ACC112 (cell line): ENCODE measurements at regions not wholly inside any gene's neighbourhood (a gene's known extent, or its start where the extent isn't known, plus 50 kb on each side); places are given as distances from the start of the nearest gene placed in this dataset.
A peak's percentile ranks its signal among the peaks of the same experiment; 100 is the strongest.

ENCODE experiments used
- H2AFZ ChIP-seq: fragments of 200-600 bp; sonication (generic); one replicate; pipeline ENCODE4 v1.6.0; 2017; ENCODE audit warnings: antibody characterized with exemption, low read length; ENCODE audit not compliant: unreplicated experiment
- H3K27ac ChIP-seq: fragments of 200-600 bp; sonication (generic); 2 replicates; pipeline ENCODE4 v1.5.1; 2014; ENCODE audit warnings: low read depth, mild to moderate bottlenecking, antibody characterized with exemption, low read length, moderate library complexity
- H3K27me3 ChIP-seq: fragments of 200-600 bp; sonication (generic); 2 replicates; pipeline ENCODE4 v1.6.1; 2014; ENCODE audit warnings: mild to moderate bottlenecking, antibody characterized with exemption, low read length, moderate library complexity, mixed read lengths; ENCODE audit not compliant: insufficient read depth
- H3K36me3 ChIP-seq: fragments of 200-600 bp; sonication (generic); 2 replicates; pipeline ENCODE4 v1.6.1; 2016; ENCODE audit warnings: mild to moderate bottlenecking, antibody characterized with exemption, low read length, moderate library complexity, mixed read lengths; ENCODE audit not compliant: insufficient read depth
- H3K4me1 ChIP-seq: fragments of 200-600 bp; sonication (generic); one replicate; pipeline ENCODE4 v1.6.1; 2016; ENCODE audit warnings: low read length, mixed read lengths; ENCODE audit not compliant: insufficient read depth, unreplicated experiment, control insufficient read depth
- H3K4me3 ChIP-seq: fragments of 200-600 bp; sonication (generic); 2 replicates; pipeline ENCODE4 v1.5.1; 2014; ENCODE audit warnings: mild to moderate bottlenecking, low read depth, low read length
- H3K79me2 ChIP-seq: fragments of 200-600 bp; sonication (generic); one replicate; pipeline ENCODE4 v1.6.0; 2016; ENCODE audit warnings: low read length; ENCODE audit not compliant: control insufficient read depth, unreplicated experiment, insufficient read depth

DNA sequence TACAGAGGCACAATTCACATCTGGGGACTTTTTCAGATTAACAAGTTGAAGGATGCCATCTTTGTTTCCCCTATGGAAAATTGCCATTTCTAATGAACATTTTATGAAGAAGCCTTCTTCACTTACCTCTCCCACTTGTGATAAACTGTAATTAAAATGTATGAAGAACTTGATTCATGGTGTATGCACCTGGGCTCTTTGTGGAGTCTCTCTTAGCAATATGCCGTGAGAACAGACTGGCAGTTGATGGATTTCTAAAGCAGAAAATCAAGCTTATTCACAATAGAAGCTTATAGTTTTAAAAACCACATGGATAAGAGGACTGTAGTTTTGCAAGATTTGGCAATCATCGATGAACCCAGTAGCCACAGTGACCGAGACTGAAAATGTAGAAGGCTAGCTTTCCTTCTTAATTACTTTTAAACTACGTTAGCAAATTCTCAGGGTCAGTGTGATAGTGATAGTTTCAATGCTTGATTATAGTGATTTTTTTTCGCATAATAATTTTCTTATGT is 270.6 kb downstream of the PRL start:
- Histone ChIP-seq H3K27me3 (no peaks in the 10 kb centered on the region), H3K79me2 (no peaks in the 10 kb centered on the region), H3K4me1 (peaks cover 9% of the 10 kb centered on the region), H2AFZ (peak overlapping the region; percentile 20), H3K36me3 (no peaks in the 10 kb centered on the region), H3K4me3 (no peak overlapping the region), H3K27ac (no peak overlapping the region)

DNA sequence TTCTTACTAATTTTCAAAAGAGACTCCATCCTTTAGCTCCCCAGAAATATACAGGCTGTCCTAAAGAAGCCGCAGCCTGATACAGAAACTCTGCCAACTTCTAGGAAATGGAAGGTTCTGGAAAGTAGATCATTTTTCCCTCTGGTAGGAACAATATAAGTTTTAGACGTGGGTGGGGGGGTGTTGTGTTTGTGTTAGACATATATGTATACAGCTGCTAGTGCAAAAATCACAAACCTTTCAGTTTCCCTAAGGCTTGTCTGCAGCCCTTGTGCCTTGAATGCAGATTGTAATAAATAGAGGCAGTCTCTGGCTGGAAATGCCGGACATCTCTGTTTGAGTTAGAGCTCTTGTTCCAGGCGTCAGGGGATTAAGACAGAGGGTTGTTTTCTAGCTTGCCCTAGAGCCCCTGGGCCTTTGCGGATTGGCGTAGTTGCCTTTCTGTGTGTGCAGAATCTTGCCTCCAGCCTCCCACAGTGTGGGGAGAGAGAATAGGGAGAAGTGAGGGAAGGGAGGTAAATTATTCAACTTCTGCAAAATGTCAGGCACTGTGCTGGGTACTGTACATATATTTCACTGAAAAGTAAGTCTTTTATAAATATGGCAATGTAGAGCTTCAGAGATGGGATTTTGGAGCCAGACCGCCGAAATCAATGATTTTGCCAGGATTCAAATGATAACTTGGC is 269.7 kb downstream of the PRL start:
- peaks cover 9% of the 10 kb centered on the region for H3K4me1 ChIP-seq
- H3K4me3 ChIP-seq, result no peak overlapping the region
- no peak overlapping the region for H3K27ac ChIP-seq
- H3K36me3 ChIP-seq, result no peaks in the 10 kb centered on the region
- no peaks in the 10 kb centered on the region for H3K79me2 ChIP-seq
- no peaks in the 10 kb centered on the region for H3K27me3 ChIP-seq
- no peak overlapping the region for H2AFZ ChIP-seq

DNA sequence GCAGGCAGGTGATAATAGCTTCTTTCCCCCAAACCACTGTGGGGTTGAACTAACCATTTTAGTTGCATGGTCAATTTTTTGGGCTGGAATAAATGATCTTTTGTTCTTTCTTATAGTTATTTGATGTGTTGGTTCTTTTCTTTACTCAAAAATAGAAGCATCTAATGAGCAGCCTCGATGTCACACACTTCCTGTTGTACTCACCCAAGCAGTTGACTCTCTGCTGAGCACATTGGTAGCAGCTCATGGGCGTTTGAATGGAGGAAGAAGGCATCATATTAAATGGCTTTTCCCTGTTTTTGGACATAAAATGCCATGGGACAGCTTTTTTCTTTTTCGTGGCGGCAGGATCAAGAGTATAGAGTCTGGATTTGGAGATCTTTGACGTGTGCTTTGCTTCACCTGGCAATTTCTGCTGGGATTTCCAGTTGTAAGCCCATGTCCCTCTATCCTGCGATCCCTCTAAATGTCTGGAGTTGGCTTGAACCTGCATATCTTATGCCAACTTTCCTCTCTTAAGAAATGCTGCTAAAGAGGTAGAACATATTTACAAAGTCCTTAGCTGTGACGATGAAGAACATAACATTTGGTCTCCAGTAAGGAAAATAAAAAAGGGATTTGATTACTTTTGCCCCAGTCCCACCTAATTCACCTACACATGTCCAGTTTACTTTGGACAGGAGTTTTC is 268.3 kb downstream of the PRL start:
- H3K4me3 ChIP-seq, result no peak overlapping the region
- H3K27me3 ChIP-seq, result no peaks in the 10 kb centered on the region
- H3K27ac ChIP-seq, result no peak overlapping the region
- H2AFZ ChIP-seq, result no peak overlapping the region
- H3K79me2 ChIP-seq, result no peaks in the 10 kb centered on the region
- H3K36me3 ChIP-seq, result no peaks in the 10 kb centered on the region
- peaks cover 9% of the 10 kb centered on the region for H3K4me1 ChIP-seq

DNA sequence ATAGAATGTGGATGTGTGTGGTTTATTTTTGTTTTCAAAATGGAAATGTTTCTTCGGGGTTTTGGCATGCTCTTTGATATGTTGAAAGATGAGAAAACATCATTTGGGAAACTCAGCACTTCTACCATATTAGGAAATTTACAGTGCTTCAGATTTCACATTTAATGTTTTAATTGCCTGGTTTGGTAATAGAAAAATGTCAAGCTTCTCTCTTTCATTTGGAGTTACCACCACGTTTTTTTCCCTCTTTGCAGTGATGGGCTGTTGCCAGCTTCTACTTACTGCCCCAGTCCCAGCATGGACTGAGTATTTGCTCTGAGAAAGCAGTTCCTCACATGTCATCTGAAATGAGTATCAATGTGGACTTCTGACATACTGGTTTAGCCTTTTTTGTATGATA is 267.7 kb downstream of the PRL start:
- Histone ChIP-seq H3K36me3 (no peaks in the 10 kb centered on the region), H3K4me1 (peaks cover 9% of the 10 kb centered on the region), H3K27ac (no peak overlapping the region), H2AFZ (peak overlapping the region; percentile 9), H3K79me2 (no peaks in the 10 kb centered on the region), H3K4me3 (no peak overlapping the region), H3K27me3 (no peaks in the 10 kb centered on the region)

DNA sequence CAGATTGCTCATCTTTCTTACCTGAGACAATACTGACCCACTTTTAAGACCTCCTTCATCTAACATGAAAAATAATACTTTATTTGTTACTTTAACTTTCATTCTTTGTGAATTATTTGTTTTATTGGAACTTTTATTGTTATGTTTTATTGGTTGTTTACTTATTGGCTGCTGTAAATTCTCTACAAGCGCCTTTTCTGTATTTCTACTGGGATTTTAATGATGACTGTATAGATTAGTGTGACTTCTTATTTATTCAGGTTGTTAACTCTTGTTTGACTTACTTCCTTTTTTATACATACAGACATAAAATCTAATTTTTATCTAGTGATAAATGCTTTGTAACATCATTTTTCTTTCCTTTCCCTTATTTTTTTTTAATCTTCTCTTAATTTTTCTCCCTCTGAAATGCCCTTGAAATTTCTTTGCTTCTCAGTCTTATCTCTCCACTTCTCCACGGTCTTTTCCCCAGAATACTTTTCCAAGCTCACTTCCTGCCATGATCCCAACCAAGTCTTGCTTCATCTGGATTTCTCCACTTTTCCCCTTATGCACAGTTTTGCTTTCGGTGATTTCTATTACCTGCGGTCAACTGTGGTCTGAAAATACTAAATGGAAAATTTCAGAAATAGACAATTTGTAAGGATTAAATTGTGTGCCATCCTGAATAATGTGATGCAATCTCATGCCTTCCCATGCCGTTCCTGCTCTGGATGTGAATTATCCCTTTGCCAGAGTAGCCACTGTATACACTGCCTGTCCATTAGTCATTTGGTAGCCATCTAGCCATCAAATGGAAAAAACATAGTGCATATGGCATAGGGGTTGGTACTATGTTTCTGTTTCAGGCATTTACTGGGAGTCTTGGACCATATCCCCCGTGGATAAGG is 265.9 kb downstream of the PRL start:
- no peak overlapping the region for H3K27ac ChIP-seq
- H3K36me3 ChIP-seq, result no peaks in the 10 kb centered on the region
- no peak overlapping the region for H3K4me3 ChIP-seq
- no peak overlapping the region for H2AFZ ChIP-seq
- H3K27me3 ChIP-seq, result no peaks in the 10 kb centered on the region
- H3K4me1 ChIP-seq, result peaks cover 4% of the 10 kb centered on the region
- H3K79me2 ChIP-seq, result no peaks in the 10 kb centered on the region

DNA sequence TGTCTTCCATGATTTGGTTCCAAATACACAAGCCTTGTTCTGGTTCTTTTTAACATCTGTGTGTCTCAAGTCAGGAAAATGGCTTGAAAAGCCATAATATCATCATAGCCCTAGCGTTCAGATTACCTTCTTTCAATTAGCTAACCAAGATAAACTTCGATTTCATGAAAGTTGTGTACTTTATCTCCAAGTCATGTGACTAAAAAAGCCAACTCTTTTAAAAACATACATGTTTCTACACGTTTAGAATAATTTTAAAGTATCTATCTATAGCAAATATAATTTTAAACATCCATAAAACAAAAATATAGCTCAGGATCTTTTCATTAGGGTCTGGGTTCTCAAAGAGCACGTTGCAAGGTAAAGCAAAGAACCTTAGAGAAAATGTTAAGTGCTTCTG is 261.1 kb downstream of the PRL start:
- Histone ChIP-seq H2AFZ (no peak overlapping the region), H3K4me3 (no peak overlapping the region), H3K79me2 (no peaks in the 10 kb centered on the region), H3K36me3 (no peaks in the 10 kb centered on the region), H3K27ac (no peak overlapping the region), H3K4me1 (no peaks in the 10 kb centered on the region), H3K27me3 (no peaks in the 10 kb centered on the region)

DNA sequence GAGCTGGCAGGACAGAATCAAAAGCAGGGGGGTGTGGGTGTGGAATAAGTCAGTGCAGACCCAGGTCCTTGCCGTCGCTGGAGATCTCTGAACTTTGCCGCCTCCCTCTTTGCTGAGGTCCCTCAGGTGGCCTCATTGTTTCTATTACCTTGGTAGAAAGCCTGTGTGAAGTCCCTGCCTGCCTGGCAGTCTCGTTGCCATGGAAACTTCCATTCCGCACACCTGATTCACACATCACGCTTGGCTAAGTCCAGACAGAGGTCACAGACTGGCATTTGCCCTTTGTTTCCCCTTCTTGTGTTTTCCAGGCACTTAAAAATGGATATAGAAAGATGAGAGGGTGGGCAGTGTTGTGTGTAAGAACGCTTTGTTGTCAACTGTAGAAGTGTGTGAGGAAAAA is 260.6 kb downstream of the PRL start:
- no peaks in the 10 kb centered on the region for H3K79me2 ChIP-seq
- H3K4me3 ChIP-seq, result no peak overlapping the region
- no peaks in the 10 kb centered on the region for H3K36me3 ChIP-seq
- H3K4me1 ChIP-seq, result no peaks in the 10 kb centered on the region
- no peak overlapping the region for H3K27ac ChIP-seq
- H2AFZ ChIP-seq, result no peak overlapping the region
- H3K27me3 ChIP-seq, result no peaks in the 10 kb centered on the region

DNA sequence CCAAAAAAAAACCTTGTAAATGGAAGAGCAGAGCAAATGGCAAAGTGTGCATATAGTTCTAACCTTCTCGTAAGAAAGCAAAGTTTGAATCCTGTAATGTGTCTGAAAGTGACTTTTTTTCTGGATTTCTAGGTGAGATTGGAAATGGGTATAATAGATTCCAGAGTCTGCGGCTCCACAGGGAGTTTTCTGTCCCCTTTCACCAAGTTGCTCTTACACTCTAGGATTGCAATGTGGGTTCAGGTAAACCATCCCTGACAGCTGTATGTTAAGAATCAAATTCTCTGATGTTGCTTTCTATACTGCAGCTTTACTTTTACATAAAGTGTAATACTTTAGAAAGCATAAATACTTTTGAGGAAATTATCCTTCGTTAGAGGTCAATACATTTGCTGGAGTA is 260.1 kb downstream of the PRL start:
- H3K79me2 ChIP-seq, result no peaks in the 10 kb centered on the region
- no peak overlapping the region for H3K4me3 ChIP-seq
- no peak overlapping the region for H3K27ac ChIP-seq
- no peaks in the 10 kb centered on the region for H3K4me1 ChIP-seq
- no peaks in the 10 kb centered on the region for H3K27me3 ChIP-seq
- H3K36me3 ChIP-seq, result no peaks in the 10 kb centered on the region
- no peak overlapping the region for H2AFZ ChIP-seq

DNA sequence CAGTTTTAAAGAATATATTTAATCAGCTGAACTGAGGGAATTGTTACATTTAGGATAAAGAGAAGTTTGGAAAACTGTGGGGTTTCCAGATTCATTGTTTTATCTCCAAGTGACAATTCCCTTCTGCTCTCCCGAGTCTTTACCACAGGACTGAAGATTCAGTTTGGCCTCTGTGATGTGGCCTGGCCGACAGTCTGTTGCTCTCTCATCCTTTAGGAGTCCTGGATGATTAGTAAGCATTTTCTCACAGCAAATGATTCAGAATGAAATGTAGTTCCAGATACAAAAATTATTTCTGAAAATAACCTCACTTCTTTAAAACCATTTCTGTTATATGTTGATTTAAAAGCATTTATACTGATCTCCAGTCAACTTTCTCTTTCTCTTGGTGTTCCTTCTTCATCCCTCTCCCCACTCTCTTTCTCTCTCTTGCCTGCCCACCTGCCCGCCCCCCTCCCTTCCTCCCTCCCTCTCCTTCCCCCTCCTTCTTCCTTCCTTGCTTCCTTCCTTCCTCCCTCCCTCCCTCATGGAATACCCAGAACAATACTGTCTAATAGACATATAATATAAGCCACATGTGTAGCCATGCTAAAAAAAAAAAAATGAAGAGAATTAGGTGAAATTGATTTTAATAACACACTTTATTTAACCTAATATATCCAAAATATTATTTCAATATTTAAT is 254.9 kb downstream of the PRL start:
- peak overlapping the region; percentile 3 for H2AFZ ChIP-seq

DNA sequence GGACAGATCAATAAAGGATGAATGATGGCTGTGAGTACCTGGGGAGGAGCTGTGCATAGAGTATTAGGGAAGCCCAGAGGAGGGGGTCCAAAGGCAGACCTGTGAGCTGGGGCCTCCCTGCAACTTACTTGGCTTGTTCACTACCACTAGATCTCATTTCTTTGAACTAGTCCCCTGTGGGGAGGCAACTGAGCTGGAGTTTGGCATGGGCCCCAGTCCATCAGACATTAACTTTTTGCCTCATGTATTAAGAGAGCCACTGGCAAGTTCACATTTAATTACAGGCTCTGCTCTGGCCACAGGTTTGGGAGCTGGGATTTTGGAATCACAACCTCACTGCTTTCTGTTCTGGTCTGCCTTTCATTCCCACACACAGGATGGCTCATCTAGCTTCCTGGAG is 254.1 kb downstream of the PRL start:
- 0 out of 2 replicates have a peak overlapping the region, but pooled peaks have one; percentile 13 for H3K27ac ChIP-seq
- no peaks in the 10 kb centered on the region for H3K79me2 ChIP-seq
- H3K4me1 ChIP-seq, result peaks cover 9% of the 10 kb centered on the region
- H3K27me3 ChIP-seq, result no peaks in the 10 kb centered on the region
- no peak overlapping the region for H3K4me3 ChIP-seq
- peak overlapping the region; percentile 84 for H2AFZ ChIP-seq
- no peaks in the 10 kb centered on the region for H3K36me3 ChIP-seq

More for the DNA sequence above, 254.9 kb downstream of the PRL start:
- Histone ChIP-seq H3K27ac (peak overlapping the region; percentile 34; the same call in 1 of the 2 replicates), H3K27me3 (no peaks in the 10 kb centered on the region), H3K4me3 (no peak overlapping the region), H3K79me2 (no peaks in the 10 kb centered on the region), H3K36me3 (no peaks in the 10 kb centered on the region), H3K4me1 (peaks cover 9% of the 10 kb centered on the region)
